ENCODE measurements at regions not wholly inside any gene's neighbourhood (a gene's known extent, or its start where the extent isn't known, plus 50 kb on each side); places are given as distances from the start of the nearest gene placed in this dataset.

DNA sequence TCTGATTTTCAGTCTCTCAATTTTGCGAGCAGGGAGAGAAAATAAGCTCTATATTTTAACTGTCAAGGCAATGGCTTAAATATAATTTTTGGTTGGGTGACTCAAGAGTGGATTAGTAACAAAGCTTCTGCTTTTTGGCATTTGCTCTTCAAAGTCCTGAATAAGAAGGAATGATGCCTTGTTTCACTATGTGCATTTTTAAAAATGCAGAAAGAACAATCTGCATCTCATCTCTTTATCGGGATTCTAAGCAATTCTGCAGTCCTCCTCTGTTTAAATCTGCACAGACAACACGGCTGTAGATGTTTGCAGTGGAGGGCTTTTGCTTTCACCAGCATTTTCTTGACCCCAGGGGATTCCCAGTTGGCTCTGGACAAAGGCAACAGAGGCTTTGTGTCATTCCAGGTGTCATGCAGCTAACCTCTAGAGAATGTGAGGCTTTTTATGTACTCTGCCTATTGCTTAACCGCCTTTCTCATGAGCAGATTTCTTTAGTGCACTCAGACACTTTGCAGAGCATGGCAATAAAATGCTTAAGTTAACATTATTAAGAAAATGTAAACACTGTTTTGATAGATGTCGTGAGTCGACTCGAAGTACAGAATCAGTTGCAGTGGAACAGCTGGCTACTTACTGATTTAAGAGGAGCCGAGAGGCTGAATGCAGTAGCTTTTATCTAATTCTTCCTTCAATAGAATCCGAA lies 783.2 kb upstream of the NEGR1 start:
- no peak for TF ChIP-seq EP300 (IDR thresholded peaks at IDR 0.05)
- TF ChIP-seq, protein P1, sequence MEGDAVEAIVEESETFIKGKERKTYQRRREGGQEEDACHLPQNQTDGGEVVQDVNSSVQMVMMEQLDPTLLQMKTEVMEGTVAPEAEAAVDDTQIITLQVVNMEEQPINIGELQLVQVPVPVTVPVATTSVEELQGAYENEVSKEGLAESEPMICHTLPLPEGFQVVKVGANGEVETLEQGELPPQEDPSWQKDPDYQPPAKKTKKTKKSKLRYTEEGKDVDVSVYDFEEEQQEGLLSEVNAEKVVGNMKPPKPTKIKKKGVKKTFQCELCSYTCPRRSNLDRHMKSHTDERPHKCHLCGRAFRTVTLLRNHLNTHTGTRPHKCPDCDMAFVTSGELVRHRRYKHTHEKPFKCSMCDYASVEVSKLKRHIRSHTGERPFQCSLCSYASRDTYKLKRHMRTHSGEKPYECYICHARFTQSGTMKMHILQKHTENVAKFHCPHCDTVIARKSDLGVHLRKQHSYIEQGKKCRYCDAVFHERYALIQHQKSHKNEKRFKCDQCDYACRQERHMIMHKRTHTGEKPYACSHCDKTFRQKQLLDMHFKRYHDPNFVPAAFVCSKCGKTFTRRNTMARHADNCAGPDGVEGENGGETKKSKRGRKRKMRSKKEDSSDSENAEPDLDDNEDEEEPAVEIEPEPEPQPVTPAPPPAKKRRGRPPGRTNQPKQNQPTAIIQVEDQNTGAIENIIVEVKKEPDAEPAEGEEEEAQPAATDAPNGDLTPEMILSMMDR (IDR thresholded peaks at IDR 0.05) = no peak
- no peak for TF ChIP-seq POLR2A (IDR thresholded peaks at IDR 0.05)
- intact Hi-C loops (cut with DNase I) = no loop called here
- no peaks in the 10 kb centered on the region for H3K27me3 ChIP-seq
- peaks cover 0 to 3% of the 10 kb centered on the region in 2 donors for H3K9me3 ChIP-seq
- H3K4me3 ChIP-seq = no peak overlapping the region
- H3K36me3 ChIP-seq = no peaks in the 10 kb centered on the region
- no peaks in the 10 kb centered on the region for H3K4me1 ChIP-seq (ENCODE audit: insufficient read depth)
- no peak overlapping the region for H3K27ac ChIP-seq
- 11 to 15% (median 13%) methylated on average over 9 of the region's 9 CpGs for WGBS, 3 donors
- DNase-seq = no peak

GRCh38 chr1:73056826-73057225 lies 774.5 kb upstream of the NEGR1 start:
- WGBS, 3 donors = 39 to 81% (median 50%) methylated on average over 1 of the region's 1 CpG
- H3K27ac ChIP-seq = no peak overlapping the region
- TF ChIP-seq EP300 (IDR thresholded peaks at IDR 0.05) = no peak
- no peak for TF ChIP-seq POLR2A (IDR thresholded peaks at IDR 0.05)
- TF ChIP-seq, protein P1 (IDR thresholded peaks at IDR 0.05) = no peak
- H3K9me3 ChIP-seq = peaks cover 0 to 3% of the 10 kb centered on the region in 2 donors
- H3K36me3 ChIP-seq = no peaks in the 10 kb centered on the region
- no peaks in the 10 kb centered on the region for H3K4me1 ChIP-seq (ENCODE audit: insufficient read depth)
- H3K4me3 ChIP-seq = no peak overlapping the region
- no peak for DNase-seq
- intact Hi-C loops (cut with DNase I) = no loop called here
- H3K27me3 ChIP-seq = no peaks in the 10 kb centered on the region

DNA sequence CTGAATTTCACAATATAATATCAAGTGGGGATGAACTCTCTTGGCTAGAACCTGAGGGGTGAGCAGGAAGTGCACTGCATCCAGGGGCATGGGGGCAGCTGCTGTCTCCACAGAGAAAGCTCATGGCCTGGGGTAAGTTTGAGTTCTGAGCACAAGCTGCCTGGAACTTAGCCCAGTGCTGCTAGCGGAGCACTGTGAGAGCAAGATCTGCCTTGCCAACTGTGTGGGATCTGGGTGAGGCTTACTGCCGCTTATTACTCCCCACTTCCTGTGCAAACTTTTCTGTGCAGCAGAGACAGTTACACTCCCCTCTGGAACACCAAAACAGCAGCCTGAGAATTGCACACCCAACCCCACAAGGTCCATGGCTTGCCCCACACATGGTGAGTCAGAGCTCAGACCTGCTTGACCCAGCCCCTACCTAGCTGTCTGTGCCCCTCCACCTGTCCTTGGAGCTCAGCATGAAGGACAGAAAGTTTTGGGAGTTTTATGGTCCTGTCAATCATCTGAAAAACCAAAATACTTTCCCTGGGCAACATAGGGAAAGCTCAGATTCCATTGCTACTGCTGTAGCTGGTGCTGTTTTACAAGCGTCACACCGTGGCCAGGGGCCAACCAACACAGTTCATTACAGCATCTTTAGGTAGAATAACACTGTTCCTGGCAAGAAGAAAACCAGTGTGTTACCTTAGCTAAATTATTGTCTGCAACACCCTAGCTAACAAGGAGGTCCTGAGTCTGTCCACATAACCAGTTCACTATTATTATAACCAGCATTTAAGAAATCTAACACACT lies 762.1 kb upstream of the NEGR1 start:
- Histone ChIP-seq H3K27me3 (no peaks in the 10 kb centered on the region), H3K4me3 (no peak overlapping the region), H3K36me3 (no peaks in the 10 kb centered on the region), H3K4me1 (ENCODE audit: insufficient read depth) (no peaks in the 10 kb centered on the region), H3K27ac (no peak overlapping the region), H3K9me3 (no peaks in the 10 kb centered on the region)
- TF ChIP-seq, protein P1 (IDR thresholded peaks at IDR 0.05) = no peak
- TF ChIP-seq EP300 (IDR thresholded peaks at IDR 0.05) = no peak
- no peak for TF ChIP-seq POLR2A (IDR thresholded peaks at IDR 0.05)
- 53 to 59% (median 59%) methylated on average over 4 of the region's 4 CpGs for WGBS, 3 donors
- intact Hi-C loops (cut with DNase I) = no loop called here
- DNase-seq = no peak

DNA sequence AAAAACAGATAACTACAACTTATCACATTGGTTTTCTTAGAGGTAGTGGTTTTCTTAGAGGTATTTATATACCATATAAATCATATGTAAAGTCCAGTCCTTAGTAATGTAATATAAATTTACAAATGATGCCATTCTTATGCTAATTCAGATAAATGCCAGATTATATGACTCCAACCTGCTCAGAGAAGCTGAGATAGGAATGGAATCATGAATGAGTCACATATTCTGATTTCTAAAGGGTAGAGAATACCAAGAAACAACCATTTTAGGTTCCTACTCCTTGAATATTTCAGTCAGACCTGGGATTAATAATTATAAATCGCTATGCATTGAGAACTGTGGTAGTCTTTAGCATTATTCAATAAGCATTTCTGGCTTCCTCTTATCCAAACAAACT lies 760.1 kb upstream of the NEGR1 start:
- Histone ChIP-seq H3K4me1 (ENCODE audit: insufficient read depth) (no peaks in the 10 kb centered on the region), H3K4me3 (no peak overlapping the region), H3K9me3 (no peaks in the 10 kb centered on the region), H3K27me3 (no peaks in the 10 kb centered on the region), H3K36me3 (no peaks in the 10 kb centered on the region), H3K27ac (no peak overlapping the region)
- TF ChIP-seq, protein P1 (IDR thresholded peaks at IDR 0.05) = no peak
- TF ChIP-seq POLR2A (IDR thresholded peaks at IDR 0.05) = no peak
- TF ChIP-seq EP300 (IDR thresholded peaks at IDR 0.05) = no peak
- 88 to 95% (median 94%) methylated on average over 1 of the region's 1 CpG for WGBS, 3 donors
- intact Hi-C loops (cut with DNase I) = no loop called here
- no peak for DNase-seq

All from ovary (tissue), 7 donors.